NT2/D1 (cell line): ENCODE measurements at regions not wholly inside any gene's neighbourhood (a gene's known extent, or its start where the extent isn't known, plus 50 kb on each side); places are given as distances from the start of the nearest gene placed in this dataset.

Experiments
- DNase-seq: peaks from one replicate; pipeline ENCODE4 v3.0.0-alpha.2; 2011; ENCODE audit warnings: low read depth, low spot score
- H3K27me3 ChIP-seq: 2 replicates; pipeline ENCODE4 v1.6.0; 2011; ENCODE audit warnings: mild to moderate bottlenecking; ENCODE audit not compliant: insufficient read length, insufficient read depth
- H3K36me3 ChIP-seq: 2 replicates; pipeline ENCODE4 v1.6.1; 2011; ENCODE audit warnings: mild to moderate bottlenecking, low read length, mixed read lengths; ENCODE audit not compliant: insufficient read depth, insufficient read length
- H3K4me1 ChIP-seq: 2 replicates; pipeline ENCODE4 v1.5.1; 2011; ENCODE audit not compliant: insufficient read depth, insufficient read length
- H3K4me3 ChIP-seq: 2 replicates; pipeline ENCODE4 v1.5.1; 2011; ENCODE audit warnings: low read depth; ENCODE audit not compliant: insufficient read length
- H3K9ac ChIP-seq: 2 replicates; pipeline ENCODE4 v1.6.0; 2011; ENCODE audit warnings: low read depth; ENCODE audit not compliant: insufficient read length
- H3K9me3 ChIP-seq: 2 replicates; pipeline ENCODE4 v1.5.1; 2011; ENCODE audit warnings: mild to moderate bottlenecking, low read length; ENCODE audit not compliant: insufficient read depth
- SUZ12 ChIP-seq: IDR thresholded peaks from 2 replicates; pipeline ENCODE4 v1.6.1; 2011; ENCODE audit not compliant: insufficient read length, insufficient read depth; ENCODE audit errors: extremely low read depth
- YY1 ChIP-seq: IDR thresholded peaks from 2 replicates; pipeline ENCODE4 v1.6.1; 2011; ENCODE audit not compliant: insufficient read length, insufficient read depth
- ZNF274 ChIP-seq: IDR thresholded peaks from 2 replicates; pipeline ENCODE4 v1.6.1; 2011; ENCODE audit warnings: mild to moderate bottlenecking, low read depth, low read length

DNA sequence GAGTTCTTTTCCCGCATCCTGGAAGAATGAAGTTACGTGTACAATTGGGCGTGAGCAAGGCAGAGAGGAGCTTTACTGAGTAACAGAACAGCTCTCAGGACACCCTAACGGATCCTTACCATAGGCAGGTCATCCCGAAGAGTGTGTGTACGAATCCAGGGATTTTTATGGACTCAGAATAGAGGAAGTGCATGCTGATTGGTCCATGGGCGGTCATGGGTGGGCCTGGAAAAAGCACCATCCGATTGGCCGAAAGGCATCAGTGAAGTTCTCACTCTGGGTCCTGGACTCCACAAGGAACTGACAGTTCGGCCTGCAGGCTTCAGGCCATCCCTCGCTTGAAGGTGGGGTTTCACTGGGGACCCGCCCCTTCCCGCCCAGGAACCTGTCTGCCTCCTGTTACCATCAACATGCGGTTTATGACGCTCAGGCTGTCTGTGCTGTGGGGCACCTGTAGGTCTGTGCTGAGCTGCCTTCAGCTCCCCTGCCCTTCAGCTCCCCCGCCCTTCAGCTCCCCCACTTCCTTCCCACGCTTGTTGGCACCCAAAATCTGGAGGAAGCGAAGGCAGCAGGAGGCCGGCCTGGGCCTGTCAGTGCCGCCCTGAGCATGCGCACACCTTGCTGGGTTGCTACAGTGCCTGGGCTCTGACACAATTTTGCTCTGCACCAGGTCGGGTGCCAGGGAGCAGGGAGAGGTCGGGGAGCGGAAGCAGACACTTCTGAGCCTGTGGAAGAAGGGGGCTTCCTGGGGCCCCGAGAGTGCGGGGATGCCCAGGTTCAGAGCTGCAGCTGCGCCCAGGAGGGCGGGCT, 57.9 kb upstream of the MANEA start:
- no peaks in the 10 kb centered on the region for H3K9me3 ChIP-seq
- no peak for DNase-seq
- no peak overlapping the region for H3K9ac ChIP-seq
- no peak for TF ChIP-seq ZNF274
- no peak for TF ChIP-seq SUZ12
- TF ChIP-seq YY1: no peak
- H3K4me1 ChIP-seq: no peaks in the 10 kb centered on the region
- H3K27me3 ChIP-seq: no peaks in the 10 kb centered on the region
- no peak overlapping the region for H3K4me3 ChIP-seq
- H3K36me3 ChIP-seq: no peaks in the 10 kb centered on the region

DNA sequence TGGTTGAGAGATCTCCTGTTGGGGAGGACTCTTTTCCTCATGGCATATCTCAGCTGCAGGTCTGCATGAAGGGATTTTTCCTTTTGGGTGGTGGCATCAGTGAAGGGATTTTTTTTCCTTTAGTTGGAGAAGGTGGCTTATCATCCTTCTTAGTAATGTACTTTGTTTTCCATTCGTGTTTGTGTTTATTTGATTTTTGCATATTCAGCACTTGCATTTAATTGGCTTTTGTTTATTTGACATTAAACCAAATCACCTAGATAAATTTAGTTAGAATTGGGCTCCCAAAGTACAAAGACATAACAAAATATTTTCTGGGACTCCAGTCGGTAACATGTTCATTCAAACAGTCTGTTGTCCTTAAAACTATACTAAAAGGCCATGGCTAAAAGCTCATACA, 56.2 kb upstream of the MANEA start:
- Histone ChIP-seq H3K4me1 (no peaks in the 10 kb centered on the region), H3K4me3 (no peak overlapping the region), H3K36me3 (no peaks in the 10 kb centered on the region), H3K9ac (no peak overlapping the region), H3K9me3 (no peaks in the 10 kb centered on the region), H3K27me3 (no peaks in the 10 kb centered on the region)
- TF ChIP-seq YY1 (no peak), ZNF274 (no peak)
- DNase-seq: no peak
